Uterus (tissue), 2 donors: ENCODE measurements at regions not wholly inside any gene's neighbourhood (a gene's known extent, or its start where the extent isn't known, plus 50 kb on each side); places are given as distances from the start of the nearest gene placed in this dataset.

Experiments used
- POLR2A ChIP-seq, 2 donors: fragments of 450-650 bp; IDR thresholded peaks; one replicate each; pipeline ENCODE4 v1.6.1; 2016; ENCODE audit warnings: antibody characterized with exemption in 2 of 2, mild to moderate bottlenecking in 1 of 2, moderate library complexity in 1 of 2
- TF ChIP-seq, protein P1 (sequence below), 4 experiments: fragments of 200-600 bp in 2 of 4; fragments of 450-650 bp in 2 of 4; sonication (generic) in 2 of 4; IDR thresholded peaks; one replicate each; pipeline ENCODE4 v1.5.1; 2016 to 2019; ENCODE audit warnings: antibody characterized with exemption in 4 of 4, mild to moderate bottlenecking in 2 of 4, moderate library complexity in 1 of 4

DNA sequence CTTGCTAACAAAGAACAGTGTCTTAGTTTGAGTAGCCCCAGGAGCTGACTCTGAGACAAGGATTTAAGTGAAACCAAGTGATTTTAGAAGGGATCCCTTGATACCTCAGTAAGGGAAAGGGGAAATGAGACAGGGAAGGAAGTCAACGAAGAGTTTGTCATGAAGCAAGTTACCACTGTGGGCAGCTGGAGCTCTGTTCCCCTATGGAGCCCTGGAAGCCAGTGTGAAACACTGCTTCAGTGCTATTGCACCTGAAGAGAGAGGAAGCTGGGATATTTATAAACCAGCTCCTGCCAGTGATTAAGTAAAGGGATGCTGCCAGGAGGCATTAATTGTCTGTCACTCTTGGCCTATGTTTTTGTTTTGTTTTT, 58.9 kb upstream of the WAPL start:
- TF ChIP-seq POLR2A (IDR thresholded peaks at IDR 0.05): no peak
- TF ChIP-seq, protein P1, sequence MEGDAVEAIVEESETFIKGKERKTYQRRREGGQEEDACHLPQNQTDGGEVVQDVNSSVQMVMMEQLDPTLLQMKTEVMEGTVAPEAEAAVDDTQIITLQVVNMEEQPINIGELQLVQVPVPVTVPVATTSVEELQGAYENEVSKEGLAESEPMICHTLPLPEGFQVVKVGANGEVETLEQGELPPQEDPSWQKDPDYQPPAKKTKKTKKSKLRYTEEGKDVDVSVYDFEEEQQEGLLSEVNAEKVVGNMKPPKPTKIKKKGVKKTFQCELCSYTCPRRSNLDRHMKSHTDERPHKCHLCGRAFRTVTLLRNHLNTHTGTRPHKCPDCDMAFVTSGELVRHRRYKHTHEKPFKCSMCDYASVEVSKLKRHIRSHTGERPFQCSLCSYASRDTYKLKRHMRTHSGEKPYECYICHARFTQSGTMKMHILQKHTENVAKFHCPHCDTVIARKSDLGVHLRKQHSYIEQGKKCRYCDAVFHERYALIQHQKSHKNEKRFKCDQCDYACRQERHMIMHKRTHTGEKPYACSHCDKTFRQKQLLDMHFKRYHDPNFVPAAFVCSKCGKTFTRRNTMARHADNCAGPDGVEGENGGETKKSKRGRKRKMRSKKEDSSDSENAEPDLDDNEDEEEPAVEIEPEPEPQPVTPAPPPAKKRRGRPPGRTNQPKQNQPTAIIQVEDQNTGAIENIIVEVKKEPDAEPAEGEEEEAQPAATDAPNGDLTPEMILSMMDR (IDR thresholded peaks at IDR 0.05): no peak
